DND-41 (cell line): ENCODE measurements at regions not wholly inside any gene's neighbourhood (a gene's known extent, or its start where the extent isn't known, plus 50 kb on each side); places are given as distances from the start of the nearest gene placed in this dataset.
"Not testable (repeated sequence)": the region's sequence is repeated elsewhere in the genome, so short reads cannot be mapped to it uniquely, and the experiment has no call there.

ENCODE experiments used
- ATAC-seq: fragments of 200-7000 bp; cut with Tn5 transposase; 3 replicates; pipeline ENCODE4 v1.9.1; 2021; ENCODE audit warnings: low read depth; ENCODE audit not compliant: insufficient read depth
- DNase-seq: peaks from one replicate; pipeline ENCODE4 v3.0.0-alpha.2; 2020
- H2AFZ ChIP-seq: 2 replicates; pipeline ENCODE4 v1.6.0; 2012; ENCODE audit warnings: low read depth, low read length
- H3K27ac ChIP-seq: 2 replicates; pipeline ENCODE4 v1.5.1; 2012; ENCODE audit warnings: low read length, inconsistent platforms
- H3K27me3 ChIP-seq: fragments of 200-600 bp; sonication (generic); 2 replicates; pipeline ENCODE4 v1.6.0; 2012; ENCODE audit warnings: low read length, mild to moderate bottlenecking, inconsistent platforms; ENCODE audit not compliant: insufficient read depth, poor library complexity
- H3K36me3 ChIP-seq: 2 replicates; pipeline ENCODE4 v1.5.1; 2012; ENCODE audit warnings: low read length, inconsistent platforms; ENCODE audit not compliant: insufficient read depth
- H3K4me1 ChIP-seq: 2 replicates; pipeline ENCODE4 v1.5.1; 2012; ENCODE audit warnings: mild to moderate bottlenecking, low read length; ENCODE audit not compliant: insufficient read depth
- H3K4me2 ChIP-seq: 2 replicates; pipeline ENCODE4 v1.6.0; 2012; ENCODE audit warnings: mild to moderate bottlenecking, moderate library complexity, low read length, inconsistent platforms; ENCODE audit not compliant: insufficient read depth
- H3K4me3 ChIP-seq, 2 experiments: fragments of 200-600 bp in 1 of 2; shearing (Covaris generic) in 1 of 2; 2 replicates each; pipeline ENCODE4 v1.5.1; 2012 to 2016; ENCODE audit warnings: inconsistent platforms in 2 of 2, low read length in 2 of 2, mild to moderate bottlenecking in 2 of 2, low read depth in 1 of 2, moderate library complexity in 1 of 2
- H3K79me2 ChIP-seq: 2 replicates; pipeline ENCODE4 v1.6.0; 2012; ENCODE audit warnings: low read length, inconsistent platforms; ENCODE audit not compliant: insufficient read depth
- H3K9ac ChIP-seq: 2 replicates; pipeline ENCODE4 v1.6.0; 2012; ENCODE audit warnings: low read depth, mild to moderate bottlenecking, inconsistent platforms, low read length, moderate library complexity
- H3K9me3 ChIP-seq: 2 replicates; pipeline ENCODE4 v1.5.1; 2012; ENCODE audit warnings: low read length, moderate library complexity, mild to moderate bottlenecking, inconsistent platforms; ENCODE audit not compliant: insufficient read depth, severe bottlenecking
- H4K20me1 ChIP-seq: 2 replicates; pipeline ENCODE4 v1.6.0; 2012; ENCODE audit warnings: low read length; ENCODE audit not compliant: insufficient read depth
- EZH2 ChIP-seq: IDR thresholded peaks from 3 replicates; pipeline ENCODE4 v1.6.1; 2012; ENCODE audit warnings: borderline replicate concordance, low read depth, mild to moderate bottlenecking, moderate library complexity, low read length, inconsistent platforms; ENCODE audit not compliant: severe bottlenecking
- TF ChIP-seq, protein P1 (sequence below): IDR thresholded peaks from 2 replicates; pipeline ENCODE4 v1.5.1; 2012; ENCODE audit warnings: borderline replicate concordance, low read length, moderate library complexity, mild to moderate bottlenecking; ENCODE audit not compliant: poor library complexity, severe bottlenecking; ENCODE audit errors: extremely low read depth

DNA sequence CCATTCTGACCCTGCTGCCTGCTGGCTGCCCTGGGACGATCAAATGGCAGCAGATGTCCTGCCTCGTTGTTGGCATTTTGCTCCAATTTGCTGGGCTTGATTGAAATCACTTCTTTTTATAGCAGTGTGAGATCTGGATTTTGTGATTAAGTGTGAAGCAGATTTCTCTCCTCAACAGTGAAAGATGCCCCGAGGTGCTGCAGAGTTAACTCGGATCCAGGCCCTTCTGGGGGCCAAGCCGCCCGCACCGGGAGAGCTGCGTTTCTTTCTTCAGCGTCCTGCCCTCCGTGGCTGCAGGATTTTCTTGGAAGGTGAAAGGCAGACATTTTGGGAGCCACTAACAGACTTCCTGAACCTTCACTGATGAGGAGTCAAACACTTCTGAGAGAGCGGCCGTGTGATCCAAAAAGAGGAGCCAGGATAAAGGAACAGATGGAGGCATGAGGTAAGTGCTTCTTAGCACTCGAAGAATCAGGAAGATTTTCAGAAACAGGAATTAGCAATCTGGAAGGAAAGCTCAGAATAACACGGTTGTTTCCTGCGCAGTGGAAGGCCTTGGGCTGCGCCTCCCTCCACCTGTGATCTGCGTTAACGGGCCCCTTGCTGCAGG, 139.5 kb upstream of the AFDN start:
- Histone ChIP-seq H3K9ac (no peak overlapping the region), H3K4me1 (no peaks in the 10 kb centered on the region), H3K9me3 (no peaks in the 10 kb centered on the region), H2AFZ (no peak overlapping the region), H3K27me3 (no peaks in the 10 kb centered on the region), H3K4me3 (no peak overlapping the region), H3K79me2 (no peaks in the 10 kb centered on the region), H3K27ac (no peak overlapping the region), H3K4me2 (no peak overlapping the region), H3K36me3 (no peaks in the 10 kb centered on the region), H4K20me1 (no peaks in the 10 kb centered on the region)
- ATAC-seq (no peak), DNase-seq (no peak)
- TF ChIP-seq, protein P1, sequence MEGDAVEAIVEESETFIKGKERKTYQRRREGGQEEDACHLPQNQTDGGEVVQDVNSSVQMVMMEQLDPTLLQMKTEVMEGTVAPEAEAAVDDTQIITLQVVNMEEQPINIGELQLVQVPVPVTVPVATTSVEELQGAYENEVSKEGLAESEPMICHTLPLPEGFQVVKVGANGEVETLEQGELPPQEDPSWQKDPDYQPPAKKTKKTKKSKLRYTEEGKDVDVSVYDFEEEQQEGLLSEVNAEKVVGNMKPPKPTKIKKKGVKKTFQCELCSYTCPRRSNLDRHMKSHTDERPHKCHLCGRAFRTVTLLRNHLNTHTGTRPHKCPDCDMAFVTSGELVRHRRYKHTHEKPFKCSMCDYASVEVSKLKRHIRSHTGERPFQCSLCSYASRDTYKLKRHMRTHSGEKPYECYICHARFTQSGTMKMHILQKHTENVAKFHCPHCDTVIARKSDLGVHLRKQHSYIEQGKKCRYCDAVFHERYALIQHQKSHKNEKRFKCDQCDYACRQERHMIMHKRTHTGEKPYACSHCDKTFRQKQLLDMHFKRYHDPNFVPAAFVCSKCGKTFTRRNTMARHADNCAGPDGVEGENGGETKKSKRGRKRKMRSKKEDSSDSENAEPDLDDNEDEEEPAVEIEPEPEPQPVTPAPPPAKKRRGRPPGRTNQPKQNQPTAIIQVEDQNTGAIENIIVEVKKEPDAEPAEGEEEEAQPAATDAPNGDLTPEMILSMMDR: no peak
- TF ChIP-seq EZH2: no peak

DNA sequence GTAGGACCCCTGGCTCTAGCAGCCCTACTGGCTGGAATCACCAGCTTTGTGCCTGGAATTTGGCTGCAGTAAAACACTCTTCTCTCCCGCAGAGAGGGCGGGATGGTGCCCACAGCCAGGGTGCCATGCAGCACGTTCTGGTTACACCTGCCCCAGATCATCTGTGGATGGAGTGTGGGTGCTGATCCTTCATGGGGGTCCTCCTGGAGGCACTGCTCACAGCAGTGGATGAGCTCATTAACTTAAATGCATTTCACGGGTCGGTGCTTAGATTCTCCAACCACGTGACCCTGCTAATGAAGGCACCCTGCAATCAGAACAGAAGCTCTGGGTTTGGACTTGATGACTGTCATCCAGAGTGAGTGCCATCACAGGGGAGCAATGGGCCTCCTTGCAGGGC, 138.6 kb upstream of the AFDN start:
- H3K9me3 ChIP-seq: no peaks in the 10 kb centered on the region
- no peaks in the 10 kb centered on the region for H3K36me3 ChIP-seq
- H3K4me1 ChIP-seq: no peaks in the 10 kb centered on the region

DNA sequence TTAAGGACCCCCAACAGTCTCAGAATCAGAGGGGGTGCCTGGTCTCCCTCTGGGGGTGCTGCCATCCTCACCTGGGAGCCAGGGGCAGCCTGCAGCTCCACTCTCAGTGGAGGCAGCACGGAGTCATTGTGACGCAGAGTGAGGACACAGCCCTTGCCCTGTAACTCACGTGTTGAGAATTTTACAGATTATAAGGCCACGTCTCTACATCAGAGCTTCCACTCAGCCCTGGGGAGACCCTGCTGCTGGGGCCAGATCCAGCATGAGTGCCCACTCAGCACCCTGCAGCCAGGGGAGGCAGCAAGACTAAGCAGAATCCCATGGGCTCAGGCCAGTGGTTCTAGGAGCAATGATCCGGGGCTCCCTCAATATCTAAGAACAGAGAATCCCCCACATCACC, 137.4 kb upstream of the AFDN start:
- no peaks in the 10 kb centered on the region for H4K20me1 ChIP-seq
- no peaks in the 10 kb centered on the region for H3K79me2 ChIP-seq
- no peak overlapping the region for H3K4me3 ChIP-seq
- no peaks in the 10 kb centered on the region for H3K36me3 ChIP-seq
- no peak for ATAC-seq
- no peak for TF ChIP-seq EZH2
- TF ChIP-seq, protein P1: no peak
- no peaks in the 10 kb centered on the region for H3K4me1 ChIP-seq
- H3K4me2 ChIP-seq: no peak overlapping the region
- H3K27me3 ChIP-seq: no peaks in the 10 kb centered on the region
- H3K9me3 ChIP-seq: no peaks in the 10 kb centered on the region
- DNase-seq: no peak
- no peak overlapping the region for H2AFZ ChIP-seq
- no peak overlapping the region for H3K27ac ChIP-seq
- H3K9ac ChIP-seq: no peak overlapping the region

More for the DNA sequence above, 138.6 kb upstream of the AFDN start:
- no peak overlapping the region for H3K27ac ChIP-seq
- ATAC-seq (no peak), DNase-seq (no peak)
- H3K27me3 ChIP-seq: no peaks in the 10 kb centered on the region
- H3K9ac ChIP-seq: no peak overlapping the region
- no peak overlapping the region for H2AFZ ChIP-seq
- H3K4me2 ChIP-seq: no peak overlapping the region
- no peaks in the 10 kb centered on the region for H4K20me1 ChIP-seq
- H3K79me2 ChIP-seq: no peaks in the 10 kb centered on the region
- TF ChIP-seq, protein P1: no peak
- TF ChIP-seq EZH2: no peak
- H3K4me3 ChIP-seq: no peak overlapping the region

DNA sequence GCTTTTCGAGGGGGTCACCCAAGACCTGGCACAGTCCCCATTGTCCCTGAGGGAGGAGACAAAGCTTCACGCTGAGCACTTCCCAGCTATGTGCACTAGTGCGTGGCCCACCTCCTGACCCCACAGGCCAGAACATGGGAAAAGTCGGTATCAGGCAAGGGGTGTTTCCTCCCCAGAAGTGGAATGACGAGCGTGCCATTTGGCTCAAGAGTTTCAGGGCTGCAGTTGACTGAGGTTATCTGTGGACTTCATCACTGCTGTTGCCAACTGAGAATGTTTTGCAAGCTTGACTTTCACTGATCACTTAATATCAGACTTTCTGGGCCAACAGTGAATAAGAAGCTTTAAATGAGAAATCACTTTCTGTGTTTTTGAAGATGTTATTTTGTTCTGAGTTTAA, 137.0 kb upstream of the AFDN start:
- no peaks in the 10 kb centered on the region for H3K4me1 ChIP-seq
- H4K20me1 ChIP-seq: no peaks in the 10 kb centered on the region
- H3K27ac ChIP-seq: no peak overlapping the region
- H3K4me3 ChIP-seq: no peak overlapping the region
- no peak overlapping the region for H3K4me2 ChIP-seq
- no peaks in the 10 kb centered on the region for H3K36me3 ChIP-seq
- no peaks in the 10 kb centered on the region for H3K27me3 ChIP-seq
- H3K79me2 ChIP-seq: no peaks in the 10 kb centered on the region
- ATAC-seq (no peak), DNase-seq (no peak)
- no peaks in the 10 kb centered on the region for H3K9me3 ChIP-seq
- H3K9ac ChIP-seq: no peak overlapping the region
- no peak overlapping the region for H2AFZ ChIP-seq
- TF ChIP-seq, protein P1: no peak
- TF ChIP-seq EZH2: no peak

DNA sequence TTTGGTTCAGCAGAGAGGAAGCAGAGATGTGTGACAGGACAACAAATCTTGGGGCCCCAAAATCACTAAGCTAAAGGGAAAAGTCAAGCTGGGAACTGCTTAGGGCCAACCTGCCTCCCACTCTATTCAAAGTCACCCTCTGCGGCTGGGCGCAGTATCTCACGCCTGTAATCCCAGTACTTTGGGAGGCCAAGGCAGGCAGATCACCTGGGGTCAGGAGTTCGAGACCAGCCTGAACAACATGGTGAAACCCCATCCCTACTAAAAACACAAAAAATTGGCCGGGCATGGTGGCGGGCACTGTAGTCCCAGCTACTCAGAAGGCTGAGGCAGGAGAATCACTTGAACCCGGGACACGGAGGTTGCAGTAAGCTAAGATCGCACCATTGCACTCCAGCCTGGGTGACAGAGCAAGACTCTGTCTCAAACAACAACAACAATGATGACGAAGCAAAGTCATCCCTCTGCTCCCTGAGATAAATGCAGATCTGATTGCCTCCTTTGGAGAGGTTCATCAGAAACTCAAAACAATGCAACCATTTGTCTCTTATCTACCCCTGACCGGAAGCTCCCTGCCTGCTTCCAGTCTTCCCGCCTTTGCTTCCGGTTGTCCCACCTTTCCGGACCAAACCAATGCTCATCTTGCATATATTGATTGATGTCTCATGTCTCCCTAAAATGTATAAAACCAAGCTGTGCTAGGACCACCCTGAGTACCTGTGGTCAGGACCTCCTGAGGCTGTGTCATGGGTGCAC, 136.4 kb upstream of the AFDN start:
- DNase-seq, H4K20me1 ChIP-seq, H3K79me2 ChIP-seq, H3K9me3 ChIP-seq, H2AFZ ChIP-seq, H3K4me2 ChIP-seq, H3K27me3 ChIP-seq, H3K4me3 ChIP-seq, H3K27ac ChIP-seq, ATAC-seq, H3K4me1 ChIP-seq, H3K9ac ChIP-seq, H3K36me3 ChIP-seq: not testable (repeated sequence)
